Inflammatory macrophage treated with lipopolysaccharide for 1 hour (primary cell): ENCODE measurements at regions not wholly inside any gene's neighbourhood (a gene's known extent, or its start where the extent isn't known, plus 50 kb on each side); places are given as distances from the start of the nearest gene placed in this dataset.
"Not testable (repeated sequence)": the region's sequence is repeated elsewhere in the genome, so short reads cannot be mapped to it uniquely, and the experiment has no call there.

Experiments
- DNase-seq, 2 donors: peaks; one replicate each; pipeline ENCODE4 v3.0.0-alpha.2; 2020 to 2022

- DNase-seq: not testable (repeated sequence)
Observed at GRCh38 chr7:49100908-49101740, 176.8 kb downstream of the CDC14C start.

GRCh38 chr7:49102411-49102810 lies 178.1 kb downstream of the CDC14C start:
- DNase-seq: no peak

GRCh38 chr7:49111706-49112105 lies 187.4 kb downstream of the CDC14C start:
- no peak for DNase-seq

GRCh38 chr7:49112222-49112621 lies 187.9 kb downstream of the CDC14C start:
- DNase-seq: no peak

GRCh38 chr7:49112647-49113046 lies 188.3 kb downstream of the CDC14C start:
- no peak for DNase-seq

GRCh38 chr7:49119706-49120105 lies 195.4 kb downstream of the CDC14C start:
- DNase-seq: no peak

GRCh38 chr7:49125246-49125645 lies 200.9 kb downstream of the CDC14C start:
- DNase-seq: no peak

GRCh38 chr7:49127359-49127913 lies 203.1 kb downstream of the CDC14C start:
- DNase-seq: no peak

GRCh38 chr7:49137978-49138377 lies 213.6 kb downstream of the CDC14C start:
- DNase-seq: no peak

GRCh38 chr7:49150486-49150885 lies 226.1 kb downstream of the CDC14C start:
- no peak for DNase-seq

GRCh38 chr7:49151146-49151545 lies 226.8 kb downstream of the CDC14C start:
- DNase-seq: no peak

GRCh38 chr7:49158321-49158720 lies 234.0 kb downstream of the CDC14C start:
- DNase-seq: no peak

GRCh38 chr7:49159536-49159935 lies 235.2 kb downstream of the CDC14C start:
- DNase-seq: no peak

GRCh38 chr7:49166441-49166840 lies 242.1 kb downstream of the CDC14C start:
- peak in 1 of 2 donors; percentile 5 for DNase-seq

- DNase-seq: no peak
Observed at GRCh38 chr7:49172639-49173038, 248.3 kb downstream of the CDC14C start.

- DNase-seq: no peak
Observed at GRCh38 chr7:49174396-49174795, 250.0 kb downstream of the CDC14C start.

GRCh38 chr7:49187543-49188268 lies 263.4 kb downstream of the CDC14C start:
- DNase-seq: no peak

- no peak for DNase-seq
Observed at GRCh38 chr7:49228426-49229098, 304.2 kb downstream of the CDC14C start.

- no peak for DNase-seq
Observed at GRCh38 chr7:49229246-49229645, 304.9 kb downstream of the CDC14C start.

- DNase-seq: no peak
Observed at GRCh38 chr7:49243521-49243920, 319.2 kb downstream of the CDC14C start.

- no peak for DNase-seq
Observed at GRCh38 chr7:49244543-49244942, 320.2 kb downstream of the CDC14C start.

- no peak for DNase-seq
Observed at GRCh38 chr7:49245062-49245461, 320.7 kb downstream of the CDC14C start.

GRCh38 chr7:49247759-49248158 lies 323.4 kb downstream of the CDC14C start:
- DNase-seq: no peak
